ENCODE measurements at regions not wholly inside any gene's neighbourhood (a gene's known extent, or its start where the extent isn't known, plus 50 kb on each side); places are given as distances from the start of the nearest gene placed in this dataset.
"Not testable (repeated sequence)": the region's sequence is repeated elsewhere in the genome, so short reads cannot be mapped to it uniquely, and the experiment has no call there.

- FAIRE-seq = no peak
- no peak for TF ChIP-seq TAF1 (IDR thresholded peaks at IDR 0.05; ENCODE audit: borderline replicate concordance, low read depth, low read length)
- no peak for TF ChIP-seq POLR2AphosphoS5 (IDR thresholded peaks at IDR 0.05; ENCODE audit: low read depth, low read length)
- DNase-seq (ENCODE audit: insufficient read length) = no peak
These were observed 143.8 kb upstream of the THUMPD2 start for GRCh38 chr2:39922679-39923405.

- no peak for FAIRE-seq
These were observed 141.3 kb upstream of the THUMPD2 start for GRCh38 chr2:39920307-39920801.

GRCh38 chr2:39919511-39920306, 140.7 kb upstream of the THUMPD2 start:
- TF ChIP-seq POLR2A (IDR thresholded peaks at IDR 0.05; ENCODE audit: low read depth, low read length) (no peak), POLR2AphosphoS5 (IDR thresholded peaks at IDR 0.05; ENCODE audit: low read depth, low read length) (no peak), TAF1 (IDR thresholded peaks at IDR 0.05; ENCODE audit: borderline replicate concordance, low read depth, low read length) (no peak)
- FAIRE-seq (no peak), DNase-seq (ENCODE audit: insufficient read length) (no peak)

More at GRCh38 chr2:39920307-39920801, 141.3 kb upstream of the THUMPD2 start:
- DNase-seq (ENCODE audit: insufficient read length) = no peak
- TF ChIP-seq TAF1 (IDR thresholded peaks at IDR 0.05; ENCODE audit: borderline replicate concordance, low read depth, low read length) (no peak), POLR2AphosphoS5 (IDR thresholded peaks at IDR 0.05; ENCODE audit: low read depth, low read length) (no peak), POLR2A (IDR thresholded peaks at IDR 0.05; ENCODE audit: low read depth, low read length) (no peak)

GRCh38 chr2:39918886-39919285, 139.8 kb upstream of the THUMPD2 start:
- DNase-seq (ENCODE audit: insufficient read length) (no peak), FAIRE-seq (no peak)
- TF ChIP-seq TAF1 (IDR thresholded peaks at IDR 0.05; ENCODE audit: borderline replicate concordance, low read depth, low read length) (no peak), POLR2AphosphoS5 (IDR thresholded peaks at IDR 0.05; ENCODE audit: low read depth, low read length) (no peak), POLR2A (IDR thresholded peaks at IDR 0.05; ENCODE audit: low read depth, low read length) (no peak)

- not testable (repeated sequence) for DNase-seq (ENCODE audit: insufficient read length); FAIRE-seq
These were observed 138.3 kb upstream of the THUMPD2 start for GRCh38 chr2:39917371-39917770.

- TF ChIP-seq TAF1 (IDR thresholded peaks at IDR 0.05; ENCODE audit: borderline replicate concordance, low read depth, low read length) = no peak
- no peak for TF ChIP-seq POLR2A (IDR thresholded peaks at IDR 0.05; ENCODE audit: low read depth, low read length)
- no peak for TF ChIP-seq POLR2AphosphoS5 (IDR thresholded peaks at IDR 0.05; ENCODE audit: low read depth, low read length)
- FAIRE-seq = no peak
- no peak for DNase-seq (ENCODE audit: insufficient read length)
These were observed 135.9 kb upstream of the THUMPD2 start for GRCh38 chr2:39914949-39915348.

- DNase-seq (ENCODE audit: insufficient read length) (no peak), FAIRE-seq (peak; percentile 87)
- TF ChIP-seq TAF1 (IDR thresholded peaks at IDR 0.05; ENCODE audit: borderline replicate concordance, low read depth, low read length) = no peak
- no peak for TF ChIP-seq POLR2AphosphoS5 (IDR thresholded peaks at IDR 0.05; ENCODE audit: low read depth, low read length)
- TF ChIP-seq POLR2A (IDR thresholded peaks at IDR 0.05; ENCODE audit: low read depth, low read length) = no peak
These were observed 134.8 kb upstream of the THUMPD2 start for GRCh38 chr2:39913648-39914461.

- TF ChIP-seq POLR2AphosphoS5 (IDR thresholded peaks at IDR 0.05; ENCODE audit: low read depth, low read length) (no peak), TAF1 (IDR thresholded peaks at IDR 0.05; ENCODE audit: borderline replicate concordance, low read depth, low read length) (no peak), POLR2A (IDR thresholded peaks at IDR 0.05; ENCODE audit: low read depth, low read length) (no peak)
- DNase-seq (ENCODE audit: insufficient read length) = no peak
- FAIRE-seq = no peak
These were observed 123.0 kb upstream of the THUMPD2 start for GRCh38 chr2:39902103-39902502.

- no peak for DNase-seq (ENCODE audit: insufficient read length)
- FAIRE-seq = no peak
- TF ChIP-seq TAF1 (IDR thresholded peaks at IDR 0.05; ENCODE audit: borderline replicate concordance, low read depth, low read length) (no peak), POLR2AphosphoS5 (IDR thresholded peaks at IDR 0.05; ENCODE audit: low read depth, low read length) (no peak), POLR2A (IDR thresholded peaks at IDR 0.05; ENCODE audit: low read depth, low read length) (no peak)
These were observed 119.9 kb upstream of the THUMPD2 start for GRCh38 chr2:39898934-39899333.

- DNase-seq (ENCODE audit: insufficient read length) (no peak), FAIRE-seq (no peak)
- TF ChIP-seq TAF1 (IDR thresholded peaks at IDR 0.05; ENCODE audit: borderline replicate concordance, low read depth, low read length) (no peak), POLR2A (IDR thresholded peaks at IDR 0.05; ENCODE audit: low read depth, low read length) (no peak), POLR2AphosphoS5 (IDR thresholded peaks at IDR 0.05; ENCODE audit: low read depth, low read length) (no peak)
These were observed 118.2 kb upstream of the THUMPD2 start for GRCh38 chr2:39897273-39897672.

GRCh38 chr2:39894082-39894481, 115.0 kb upstream of the THUMPD2 start:
- TF ChIP-seq POLR2AphosphoS5 (IDR thresholded peaks at IDR 0.05; ENCODE audit: low read depth, low read length) = no peak
- no peak for TF ChIP-seq POLR2A (IDR thresholded peaks at IDR 0.05; ENCODE audit: low read depth, low read length)
- TF ChIP-seq TAF1 (IDR thresholded peaks at IDR 0.05; ENCODE audit: borderline replicate concordance, low read depth, low read length) = no peak
- no peak for DNase-seq (ENCODE audit: insufficient read length)
- FAIRE-seq = no peak
